Mucosa of rectum (tissue), 2 donors: ENCODE measurements at regions not wholly inside any gene's neighbourhood (a gene's known extent, or its start where the extent isn't known, plus 50 kb on each side); places are given as distances from the start of the nearest gene placed in this dataset.

Source experiments
- H3K27ac ChIP-seq, 2 donors: one replicate each; pipeline ENCODE4 v1.7.0; 2013; ENCODE audit warnings: inconsistent platforms in 2 of 2, low read depth in 2 of 2, low read length in 2 of 2
- H3K27me3 ChIP-seq, 2 donors: one replicate each; pipeline ENCODE4 v1.7.0; 2013; ENCODE audit warnings: low read length in 2 of 2; ENCODE audit not compliant: control insufficient read depth in 2 of 2, insufficient read depth in 2 of 2
- H3K36me3 ChIP-seq, 2 donors: one replicate each; pipeline ENCODE4 v1.7.0; 2013; ENCODE audit warnings: low read length in 2 of 2; ENCODE audit not compliant: control insufficient read depth in 2 of 2, insufficient read depth in 2 of 2
- H3K4me1 ChIP-seq, 2 donors: one replicate each; pipeline ENCODE4 v1.7.0; 2013; ENCODE audit warnings: low read length in 2 of 2, mild to moderate bottlenecking in 1 of 2; ENCODE audit not compliant: control insufficient read depth in 2 of 2, insufficient read depth in 2 of 2
- H3K4me3 ChIP-seq, 2 donors: one replicate each; pipeline ENCODE4 v1.7.0; 2013; ENCODE audit warnings: low read length in 2 of 2
- H3K9ac ChIP-seq, 2 donors: one replicate each; pipeline ENCODE4 v1.7.0; 2013; ENCODE audit warnings: low read length in 2 of 2, low read depth in 1 of 2, mild to moderate bottlenecking in 1 of 2
- H3K9me3 ChIP-seq, 2 donors: one replicate each; pipeline ENCODE4 v1.7.0; 2013; ENCODE audit warnings: low read length in 2 of 2; ENCODE audit not compliant: control insufficient read depth in 2 of 2
- donor health status: healthy.
- donor health status: Normal muscosa, but diverticular disease.

- Histone ChIP-seq H3K9me3 (no peaks in the 10 kb centered on the region), H3K27me3 (peaks cover 0 to 4% of the 10 kb centered on the region in 2 donors), H3K4me1 (no peaks in the 10 kb centered on the region), H3K4me3 (no peak overlapping the region), H3K36me3 (no peaks in the 10 kb centered on the region), H3K9ac (no peak overlapping the region), H3K27ac (no peak overlapping the region)
These were observed 76.2 kb upstream of the ARHGEF7 start for GRCh38 chr13:111038887-111039286.

- H3K9ac ChIP-seq, result no peak overlapping the region
- H3K36me3 ChIP-seq, result no peaks in the 10 kb centered on the region
- peaks cover 0 to 6% of the 10 kb centered on the region in 2 donors for H3K27me3 ChIP-seq
- no peak overlapping the region for H3K4me3 ChIP-seq
- no peaks in the 10 kb centered on the region for H3K9me3 ChIP-seq
- no peak overlapping the region for H3K27ac ChIP-seq
- no peaks in the 10 kb centered on the region for H3K4me1 ChIP-seq
These were observed 77.2 kb upstream of the ARHGEF7 start for GRCh38 chr13:111037927-111038326.

GRCh38 chr13:111036665-111037064 is 78.4 kb upstream of the ARHGEF7 start:
- Histone ChIP-seq H3K9me3 (no peaks in the 10 kb centered on the region), H3K4me3 (no peak overlapping the region), H3K36me3 (no peaks in the 10 kb centered on the region), H3K27me3 (peaks cover 0 to 6% of the 10 kb centered on the region in 2 donors), H3K9ac (no peak overlapping the region), H3K27ac (no peak overlapping the region), H3K4me1 (no peaks in the 10 kb centered on the region)

GRCh38 chr13:111035861-111036260 is 79.2 kb upstream of the ARHGEF7 start:
- no peak overlapping the region for H3K9ac ChIP-seq
- H3K27me3 ChIP-seq, result peaks cover 0 to 5% of the 10 kb centered on the region in 2 donors
- H3K4me1 ChIP-seq, result no peaks in the 10 kb centered on the region
- H3K9me3 ChIP-seq, result no peaks in the 10 kb centered on the region
- H3K4me3 ChIP-seq, result no peak overlapping the region
- no peaks in the 10 kb centered on the region for H3K36me3 ChIP-seq
- H3K27ac ChIP-seq, result no peak overlapping the region

GRCh38 chr13:111034811-111035210 is 80.3 kb upstream of the ARHGEF7 start:
- no peak overlapping the region for H3K27ac ChIP-seq
- no peaks in the 10 kb centered on the region for H3K9me3 ChIP-seq
- no peak overlapping the region for H3K4me3 ChIP-seq
- peaks cover 0 to 3% of the 10 kb centered on the region in 2 donors for H3K27me3 ChIP-seq
- no peaks in the 10 kb centered on the region for H3K4me1 ChIP-seq
- no peak overlapping the region for H3K9ac ChIP-seq
- H3K36me3 ChIP-seq, result no peaks in the 10 kb centered on the region

- Histone ChIP-seq H3K36me3 (no peaks in the 10 kb centered on the region), H3K9me3 (no peaks in the 10 kb centered on the region), H3K9ac (no peak overlapping the region), H3K27me3 (peaks cover 0 to 3% of the 10 kb centered on the region in 2 donors), H3K4me3 (no peak overlapping the region), H3K4me1 (no peaks in the 10 kb centered on the region), H3K27ac (no peak overlapping the region)
These were observed 81.7 kb upstream of the ARHGEF7 start for GRCh38 chr13:111033172-111034130.

- peaks cover 0 to 3% of the 10 kb centered on the region in 2 donors for H3K27me3 ChIP-seq
- no peaks in the 10 kb centered on the region for H3K9me3 ChIP-seq
- no peak overlapping the region for H3K27ac ChIP-seq
- H3K4me1 ChIP-seq, result no peaks in the 10 kb centered on the region
- no peaks in the 10 kb centered on the region for H3K36me3 ChIP-seq
- no peak overlapping the region for H3K9ac ChIP-seq
- no peak overlapping the region for H3K4me3 ChIP-seq
These were observed 83.6 kb upstream of the ARHGEF7 start for GRCh38 chr13:111031531-111031961.

GRCh38 chr13:111029957-111030609 is 85.0 kb upstream of the ARHGEF7 start:
- H3K36me3 ChIP-seq, result no peaks in the 10 kb centered on the region
- H3K4me1 ChIP-seq, result no peaks in the 10 kb centered on the region
- no peak overlapping the region for H3K27ac ChIP-seq
- peaks cover 0 to 3% of the 10 kb centered on the region in 2 donors for H3K27me3 ChIP-seq
- H3K4me3 ChIP-seq, result no peak overlapping the region
- no peaks in the 10 kb centered on the region for H3K9me3 ChIP-seq
- no peak overlapping the region for H3K9ac ChIP-seq

GRCh38 chr13:111027458-111028439 is 87.4 kb upstream of the ARHGEF7 start:
- Histone ChIP-seq H3K27me3 (no peaks in the 10 kb centered on the region), H3K4me3 (no peak overlapping the region), H3K9ac (no peak overlapping the region), H3K9me3 (no peaks in the 10 kb centered on the region), H3K27ac (no peak overlapping the region), H3K36me3 (no peaks in the 10 kb centered on the region), H3K4me1 (no peaks in the 10 kb centered on the region)
